CD14-positive monocyte (primary cell): ENCODE measurements at regions not wholly inside any gene's neighbourhood (a gene's known extent, or its start where the extent isn't known, plus 50 kb on each side); places are given as distances from the start of the nearest gene placed in this dataset.

ENCODE experiments used
- DNase-seq, 3 donors: peaks; one replicate each; pipeline ENCODE4 v3.0.0-alpha.2; 2011 to 2022
- H2AFZ ChIP-seq: 2 replicates; pipeline ENCODE4 v1.6.0; 2012; ENCODE audit warnings: mild to moderate bottlenecking, low read depth, low read length, inconsistent platforms; ENCODE audit not compliant: insufficient read depth, poor library complexity, severe bottlenecking
- H3K27ac ChIP-seq, 2 donors: 1 replicate in 1 of 2; 2 replicates in 1 of 2; pipeline ENCODE4 v1.5.1; 2012 to 2013; ENCODE audit warnings: low read length in 2 of 2, control low read depth in 1 of 2, inconsistent platforms in 1 of 2, low read depth in 1 of 2, mild to moderate bottlenecking in 1 of 2
- H3K27me3 ChIP-seq, 2 donors: one replicate each; pipeline versions ENCODE4 v1.6.0 to v1.6.1; 2011 to 2013; ENCODE audit warnings: low read length in 2 of 2; ENCODE audit not compliant: control insufficient read depth in 2 of 2, insufficient read depth in 2 of 2
- H3K36me3 ChIP-seq, 2 donors: replicated peaks in 1 of 2; 1 replicate in 1 of 2; 2 replicates in 1 of 2; pipeline versions ENCODE4 v1.5.1 to v1.6.1; 2012 to 2013; ENCODE audit warnings: low read length in 2 of 2, control low read depth in 1 of 2, inconsistent platforms in 1 of 2, mild to moderate bottlenecking in 1 of 2; ENCODE audit not compliant: insufficient read depth in 2 of 2, control insufficient read depth in 1 of 2
- H3K4me1 ChIP-seq, 2 donors: 1 replicate in 1 of 2; 2 replicates in 1 of 2; pipeline versions ENCODE4 v1.5.1 to v1.6.1; 2012 to 2013; ENCODE audit warnings: low read length in 2 of 2, control low read depth in 1 of 2, inconsistent platforms in 1 of 2, mild to moderate bottlenecking in 1 of 2, moderate library complexity in 1 of 2; ENCODE audit not compliant: insufficient read depth in 2 of 2, control insufficient read depth in 1 of 2
- H3K4me2 ChIP-seq: replicated peaks from 2 replicates; pipeline ENCODE3; 2012; ENCODE audit warnings: low read length, moderate library complexity, mild to moderate bottlenecking; ENCODE audit not compliant: poor library complexity, severe bottlenecking; ENCODE audit errors: extremely low read depth
- H3K4me3 ChIP-seq, 3 experiments: fragments of 200-600 bp in 1 of 3; sonication (generic) in 1 of 3; replicated peaks in 1 of 3; 1 replicate in 2 of 3; 2 replicates in 1 of 3; pipeline ENCODE4 v1.5.1; 2011 to 2013; ENCODE audit warnings: low read length in 3 of 3, mild to moderate bottlenecking in 3 of 3, control low read depth in 2 of 3, low read depth in 2 of 3, inconsistent platforms in 1 of 3, moderate library complexity in 1 of 3
- H3K79me2 ChIP-seq: 2 replicates; pipeline ENCODE4 v1.6.0; 2012; ENCODE audit warnings: mild to moderate bottlenecking, control low read depth, inconsistent platforms, low read length, moderate library complexity; ENCODE audit not compliant: insufficient read depth
- H3K9ac ChIP-seq: 2 replicates; pipeline ENCODE4 v1.6.0; 2017; ENCODE audit warnings: low read length, mild to moderate bottlenecking; ENCODE audit not compliant: insufficient read depth, poor library complexity, severe bottlenecking
- H3K9me3 ChIP-seq, 2 donors: replicated peaks in 1 of 2; 1 replicate in 1 of 2; 2 replicates in 1 of 2; pipeline versions ENCODE4 v1.5.1 to v1.6.1; 2012 to 2013; ENCODE audit warnings: low read length in 2 of 2, control low read depth in 1 of 2; ENCODE audit not compliant: control insufficient read depth in 1 of 2, insufficient read depth in 1 of 2
- H4K20me1 ChIP-seq: 2 replicates; pipeline ENCODE4 v1.6.0; 2012; ENCODE audit warnings: mild to moderate bottlenecking, low read length, control low read depth, moderate library complexity; ENCODE audit not compliant: insufficient read depth
- H3K27ac Mint-ChIP-seq, 7 donors: one replicate each; pipeline ENCODE4 v1.8.0; 2020; ENCODE audit warnings: mild to moderate bottlenecking in 7 of 7, mixed read lengths in 7 of 7, moderate library complexity in 6 of 7, inconsistent platforms in 2 of 7
- H3K27me3 Mint-ChIP-seq, 3 donors: one replicate each; pipeline ENCODE4 v1.8.0; 2021 to 2022; ENCODE audit warnings: low read depth in 3 of 3, mild to moderate bottlenecking in 3 of 3, mixed read lengths in 3 of 3, moderate library complexity in 3 of 3, inconsistent platforms in 1 of 3
- H3K36me3 Mint-ChIP-seq, 2 donors: one replicate each; pipeline ENCODE4 v1.8.0; 2020; ENCODE audit warnings: mixed read lengths in 2 of 2, inconsistent platforms in 1 of 2, mild to moderate bottlenecking in 1 of 2
- H3K4me1 Mint-ChIP-seq: one replicate; pipeline ENCODE4 v1.8.0; 2020; ENCODE audit warnings: mild to moderate bottlenecking, mixed read lengths
- H3K4me3 Mint-ChIP-seq, 2 donors: one replicate each; pipeline ENCODE4 v1.8.0; 2020; ENCODE audit warnings: mild to moderate bottlenecking in 2 of 2, mixed read lengths in 2 of 2, moderate library complexity in 1 of 2
- H3K9me3 Mint-ChIP-seq, 7 donors: one replicate each; pipeline ENCODE4 v1.8.0; 2020 to 2022; ENCODE audit warnings: mixed read lengths in 7 of 7, mild to moderate bottlenecking in 6 of 7, moderate library complexity in 6 of 7, inconsistent platforms in 2 of 7
- WGBS: methylation state at CpG from one replicate; pipeline ENCODE4 v1.1.5; 2013; ENCODE audit warnings: missing lambda C conversion rate; ENCODE audit not compliant: insufficient coverage; 5-methylcytosine and 5-hydroxymethylcytosine counted together
- intact Hi-C, 2 donors: fragments of 100-400 bp; cut with micrococcal nuclease; formaldehyde crosslinking; loops; one replicate each; pipeline versions ENCODE4 v1.15.0 to v1.15.1; 2023
- TF ChIP-seq, protein P1 (sequence below): fragments of 200-600 bp; IDR thresholded peaks from one replicate; pipeline ENCODE4 v1.8.0; 2022; ENCODE audit warnings: antibody characterized with exemption, mild to moderate bottlenecking

DNA sequence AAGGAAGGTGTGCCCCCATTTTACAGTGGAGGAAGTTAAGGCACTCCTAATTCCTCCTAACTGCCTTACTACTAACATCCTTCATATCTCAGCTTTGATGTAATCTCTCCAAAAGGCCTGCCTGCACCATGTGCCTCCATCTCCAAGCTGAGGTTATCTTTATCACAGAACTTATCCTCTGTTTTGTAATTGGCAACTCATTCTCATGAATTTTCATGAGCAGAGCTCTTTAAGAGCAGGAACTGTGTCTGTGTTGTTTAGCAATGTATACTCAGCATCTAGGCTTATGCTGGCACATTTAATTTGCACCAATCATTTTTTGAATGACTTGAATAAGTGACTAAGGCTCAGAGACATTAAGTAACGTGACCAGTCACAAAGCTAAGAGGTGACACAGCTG is 147.9 kb upstream of the VLDLR start:
- no peak overlapping the region for H3K4me2 ChIP-seq
- no peaks in the 10 kb centered on the region for H3K36me3 Mint-ChIP-seq
- intact Hi-C loops, result no loop called here
- no peaks in the 10 kb centered on the region for H3K9me3 Mint-ChIP-seq
- no peaks in the 10 kb centered on the region for H4K20me1 ChIP-seq
- no peaks in the 10 kb centered on the region for H3K4me1 ChIP-seq
- H3K4me1 Mint-ChIP-seq, result no peaks in the 10 kb centered on the region
- no peaks in the 10 kb centered on the region for H3K36me3 ChIP-seq
- H3K9me3 ChIP-seq, result no peaks in the 10 kb centered on the region
- no peaks in the 10 kb centered on the region for H3K79me2 ChIP-seq
- no peaks in the 10 kb centered on the region for H3K27me3 Mint-ChIP-seq
- no peak overlapping the region for H3K4me3 Mint-ChIP-seq
- TF ChIP-seq, protein P1, sequence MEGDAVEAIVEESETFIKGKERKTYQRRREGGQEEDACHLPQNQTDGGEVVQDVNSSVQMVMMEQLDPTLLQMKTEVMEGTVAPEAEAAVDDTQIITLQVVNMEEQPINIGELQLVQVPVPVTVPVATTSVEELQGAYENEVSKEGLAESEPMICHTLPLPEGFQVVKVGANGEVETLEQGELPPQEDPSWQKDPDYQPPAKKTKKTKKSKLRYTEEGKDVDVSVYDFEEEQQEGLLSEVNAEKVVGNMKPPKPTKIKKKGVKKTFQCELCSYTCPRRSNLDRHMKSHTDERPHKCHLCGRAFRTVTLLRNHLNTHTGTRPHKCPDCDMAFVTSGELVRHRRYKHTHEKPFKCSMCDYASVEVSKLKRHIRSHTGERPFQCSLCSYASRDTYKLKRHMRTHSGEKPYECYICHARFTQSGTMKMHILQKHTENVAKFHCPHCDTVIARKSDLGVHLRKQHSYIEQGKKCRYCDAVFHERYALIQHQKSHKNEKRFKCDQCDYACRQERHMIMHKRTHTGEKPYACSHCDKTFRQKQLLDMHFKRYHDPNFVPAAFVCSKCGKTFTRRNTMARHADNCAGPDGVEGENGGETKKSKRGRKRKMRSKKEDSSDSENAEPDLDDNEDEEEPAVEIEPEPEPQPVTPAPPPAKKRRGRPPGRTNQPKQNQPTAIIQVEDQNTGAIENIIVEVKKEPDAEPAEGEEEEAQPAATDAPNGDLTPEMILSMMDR, result no peak
- no peak overlapping the region for H2AFZ ChIP-seq
- no peak overlapping the region for H3K9ac ChIP-seq
- H3K4me3 ChIP-seq, result no peak overlapping the region
- no peak overlapping the region for H3K27ac ChIP-seq
- H3K27ac Mint-ChIP-seq, result no peak overlapping the region
- no peak for DNase-seq
- no peaks in the 10 kb centered on the region for H3K27me3 ChIP-seq
- no CpG with 5 or more reads among the region's 1 CpG for WGBS

DNA sequence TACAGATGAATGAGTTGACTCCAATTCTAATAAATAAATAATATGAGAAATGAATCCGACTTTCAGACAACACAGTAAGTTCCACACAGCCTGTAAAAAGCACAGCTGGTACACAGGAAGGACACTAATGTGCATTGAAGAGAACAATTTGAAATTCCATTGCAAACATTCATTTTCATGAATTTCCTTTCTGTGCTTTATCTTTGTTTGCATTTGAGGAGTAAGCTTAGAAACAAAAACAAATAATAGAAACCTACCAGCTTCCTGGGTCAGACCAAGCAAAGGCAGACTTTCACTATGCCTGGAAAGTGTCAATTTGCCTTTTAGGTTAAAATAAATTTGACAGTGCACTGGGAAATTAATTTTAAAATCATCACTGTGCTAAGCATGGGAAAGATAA is 143.8 kb upstream of the VLDLR start:
- H3K79me2 ChIP-seq, result no peaks in the 10 kb centered on the region
- Mint-ChIP-seq H3K4me3 (no peak overlapping the region), H3K4me1 (no peaks in the 10 kb centered on the region), H3K9me3 (peaks cover 0 to under 1% (median 0%) of the 10 kb centered on the region in 7 donors), H3K27ac (no peak overlapping the region), H3K27me3 (peaks cover 0 to 2% (median 1%) of the 10 kb centered on the region in 3 donors), H3K36me3 (no peaks in the 10 kb centered on the region)
- H3K27me3 ChIP-seq, result no peaks in the 10 kb centered on the region
- intact Hi-C loops, result no loop called here
- TF ChIP-seq, protein P1, result no peak
- H3K4me3 ChIP-seq, result no peak overlapping the region
- H3K36me3 ChIP-seq, result no peaks in the 10 kb centered on the region
- no peaks in the 10 kb centered on the region for H3K9me3 ChIP-seq
- no peak overlapping the region for H2AFZ ChIP-seq
- WGBS, result no CpG with 5 or more reads among the region's 1 CpG
- no peak overlapping the region for H3K9ac ChIP-seq
- H3K27ac ChIP-seq, result no peak overlapping the region
- no peaks in the 10 kb centered on the region for H3K4me1 ChIP-seq
- DNase-seq, result no peak
- H3K4me2 ChIP-seq, result no peak overlapping the region
- H4K20me1 ChIP-seq, result no peaks in the 10 kb centered on the region
